Mesothelial cell of epicardium (in vitro differentiated cells): ENCODE measurements at regions not wholly inside any gene's neighbourhood (a gene's known extent, or its start where the extent isn't known, plus 50 kb on each side); places are given as distances from the start of the nearest gene placed in this dataset.

Source experiments
- DNase-seq, 2 experiments: peaks; one replicate each; pipeline ENCODE4 v3.0.0; 2021; ENCODE audit warnings: low spot score in 2 of 2; ENCODE audit not compliant: unreplicated experiment in 2 of 2
- H3K27ac Mint-ChIP-seq: 2 replicates; pipeline ENCODE4 v1.8.0; 2021; ENCODE audit warnings: mixed read lengths
- H3K27me3 Mint-ChIP-seq: 2 replicates; pipeline ENCODE4 v1.8.0; 2021; ENCODE audit warnings: low read depth, mixed read lengths
- H3K36me3 Mint-ChIP-seq: 2 replicates; pipeline ENCODE4 v1.8.0; 2021; ENCODE audit warnings: mixed read lengths
- H3K4me1 Mint-ChIP-seq: 2 replicates; pipeline ENCODE4 v1.8.0; 2021; ENCODE audit warnings: mixed read lengths
- H3K4me3 Mint-ChIP-seq: 2 replicates; pipeline ENCODE4 v1.8.0; 2021; ENCODE audit warnings: mild to moderate bottlenecking, moderate library complexity, mixed read lengths
- H3K9me3 Mint-ChIP-seq: 2 replicates; pipeline ENCODE4 v1.8.0; 2021; ENCODE audit warnings: mixed read lengths
- TF ChIP-seq, protein P1 (sequence below): fragments of 200-600 bp; sonication (generic); IDR thresholded peaks from one replicate; pipeline ENCODE4 v1.5.0; 2021; ENCODE audit warnings: antibody characterized with exemption; ENCODE audit not compliant: unreplicated experiment

DNA sequence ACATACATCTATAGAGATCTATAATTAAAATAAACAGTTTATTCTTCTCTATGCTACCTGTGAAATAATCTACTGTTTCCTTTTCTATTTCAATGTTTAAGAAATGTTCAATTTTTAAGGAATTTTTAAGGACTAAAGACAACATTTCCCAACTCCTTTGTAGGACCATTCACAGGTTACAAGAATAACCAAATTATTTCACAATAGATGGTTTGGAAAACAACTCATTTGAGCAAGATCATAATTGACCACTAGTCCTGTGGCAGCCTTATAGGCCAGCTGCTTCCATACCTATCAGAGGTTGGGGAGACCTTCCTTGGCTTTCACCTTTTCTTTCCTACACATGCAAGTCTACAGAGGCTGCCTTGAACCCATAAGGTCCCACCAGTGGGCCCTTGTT, 193.7 kb downstream of the TTC39B start:
- no peak overlapping the region for H3K27ac Mint-ChIP-seq
- no peak for DNase-seq
- no peaks in the 10 kb centered on the region for H3K27me3 Mint-ChIP-seq
- H3K36me3 Mint-ChIP-seq, result no peaks in the 10 kb centered on the region
- no peak overlapping the region for H3K4me3 Mint-ChIP-seq
- H3K4me1 Mint-ChIP-seq, result peaks cover 23% of the 10 kb centered on the region
- peaks cover 3% of the 10 kb centered on the region for H3K9me3 Mint-ChIP-seq
- TF ChIP-seq, protein P1, sequence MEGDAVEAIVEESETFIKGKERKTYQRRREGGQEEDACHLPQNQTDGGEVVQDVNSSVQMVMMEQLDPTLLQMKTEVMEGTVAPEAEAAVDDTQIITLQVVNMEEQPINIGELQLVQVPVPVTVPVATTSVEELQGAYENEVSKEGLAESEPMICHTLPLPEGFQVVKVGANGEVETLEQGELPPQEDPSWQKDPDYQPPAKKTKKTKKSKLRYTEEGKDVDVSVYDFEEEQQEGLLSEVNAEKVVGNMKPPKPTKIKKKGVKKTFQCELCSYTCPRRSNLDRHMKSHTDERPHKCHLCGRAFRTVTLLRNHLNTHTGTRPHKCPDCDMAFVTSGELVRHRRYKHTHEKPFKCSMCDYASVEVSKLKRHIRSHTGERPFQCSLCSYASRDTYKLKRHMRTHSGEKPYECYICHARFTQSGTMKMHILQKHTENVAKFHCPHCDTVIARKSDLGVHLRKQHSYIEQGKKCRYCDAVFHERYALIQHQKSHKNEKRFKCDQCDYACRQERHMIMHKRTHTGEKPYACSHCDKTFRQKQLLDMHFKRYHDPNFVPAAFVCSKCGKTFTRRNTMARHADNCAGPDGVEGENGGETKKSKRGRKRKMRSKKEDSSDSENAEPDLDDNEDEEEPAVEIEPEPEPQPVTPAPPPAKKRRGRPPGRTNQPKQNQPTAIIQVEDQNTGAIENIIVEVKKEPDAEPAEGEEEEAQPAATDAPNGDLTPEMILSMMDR, result no peak

DNA sequence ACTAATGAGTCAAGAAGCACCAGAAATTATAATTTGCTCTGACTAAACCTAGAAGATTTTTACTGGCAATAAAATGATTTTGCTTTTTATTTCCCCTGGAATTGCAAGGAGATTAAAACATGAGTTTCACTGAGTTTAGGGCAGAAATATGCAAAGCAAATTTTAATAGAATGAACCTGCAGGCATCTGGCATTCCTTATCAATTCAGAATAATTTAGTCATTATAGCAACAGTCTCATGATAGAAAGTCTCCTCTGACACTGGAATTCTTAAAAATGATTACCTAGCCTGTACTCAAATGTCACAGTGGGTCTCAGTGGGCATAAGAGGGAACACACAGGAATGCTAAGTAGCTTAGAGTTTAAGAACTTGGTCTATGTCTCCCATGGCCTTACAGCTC, 195.9 kb downstream of the TTC39B start:
- Mint-ChIP-seq H3K27me3 (no peaks in the 10 kb centered on the region), H3K4me1 (peaks cover 9% of the 10 kb centered on the region), H3K4me3 (no peak overlapping the region), H3K36me3 (no peaks in the 10 kb centered on the region), H3K27ac (no peak overlapping the region), H3K9me3 (peaks cover 9% of the 10 kb centered on the region)
- TF ChIP-seq, protein P1, result no peak
- DNase-seq, result no peak

GRCh38 chr9:15104826-15105420, 194.7 kb upstream of the FREM1 start:
- Mint-ChIP-seq H3K36me3 (no peaks in the 10 kb centered on the region), H3K9me3 (peaks cover 9% of the 10 kb centered on the region), H3K27ac (no peak overlapping the region), H3K27me3 (no peaks in the 10 kb centered on the region), H3K4me1 (peaks cover 22% of the 10 kb centered on the region), H3K4me3 (no peak overlapping the region)
- TF ChIP-seq, protein P1, result peak; percentile 71
- DNase-seq, result no peak

GRCh38 chr9:15103290-15103689, 193.1 kb upstream of the FREM1 start:
- peaks cover 6% of the 10 kb centered on the region for H3K9me3 Mint-ChIP-seq
- no peaks in the 10 kb centered on the region for H3K36me3 Mint-ChIP-seq
- no peak overlapping the region for H3K27ac Mint-ChIP-seq
- no peak overlapping the region for H3K4me3 Mint-ChIP-seq
- TF ChIP-seq, protein P1, result no peak
- peaks cover 31% of the 10 kb centered on the region for H3K4me1 Mint-ChIP-seq
- no peak for DNase-seq
- no peaks in the 10 kb centered on the region for H3K27me3 Mint-ChIP-seq

DNA sequence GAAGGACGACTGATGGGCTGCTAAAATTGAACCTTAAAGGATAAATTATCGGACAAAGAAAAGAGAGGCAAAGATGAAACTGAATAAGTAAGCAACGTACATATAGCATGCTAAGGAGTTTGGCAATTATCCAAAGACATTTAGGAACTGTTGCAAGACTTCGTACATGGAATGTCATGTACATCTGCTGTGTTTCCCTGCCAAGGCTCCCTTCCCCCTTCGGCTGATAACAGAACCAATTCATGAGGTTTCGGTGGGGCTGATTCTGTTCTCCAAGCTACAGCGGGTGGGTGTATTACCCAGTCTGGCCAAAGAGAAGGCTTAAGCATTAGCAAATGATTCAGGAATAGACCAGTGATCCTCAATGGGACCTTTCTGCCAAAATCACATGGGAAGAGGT, 190.9 kb upstream of the FREM1 start:
- no peaks in the 10 kb centered on the region for H3K9me3 Mint-ChIP-seq
- no peaks in the 10 kb centered on the region for H3K36me3 Mint-ChIP-seq
- peak overlapping the region; percentile 84 for H3K27ac Mint-ChIP-seq
- TF ChIP-seq, protein P1, result no peak
- no peak for DNase-seq
- no peaks in the 10 kb centered on the region for H3K27me3 Mint-ChIP-seq
- peaks cover 40% of the 10 kb centered on the region for H3K4me1 Mint-ChIP-seq
- peak overlapping the region; percentile 4 for H3K4me3 Mint-ChIP-seq

GRCh38 chr9:15100571-15100970, 190.3 kb upstream of the FREM1 start:
- Mint-ChIP-seq H3K4me1 (peaks cover 40% of the 10 kb centered on the region), H3K27ac (peak overlapping the region; percentile 84), H3K4me3 (no peak overlapping the region), H3K27me3 (no peaks in the 10 kb centered on the region), H3K9me3 (no peaks in the 10 kb centered on the region), H3K36me3 (no peaks in the 10 kb centered on the region)
- no peak for DNase-seq
- TF ChIP-seq, protein P1, result no peak
